ENCODE measurements at regions not wholly inside any gene's neighbourhood (a gene's known extent, or its start where the extent isn't known, plus 50 kb on each side); places are given as distances from the start of the nearest gene placed in this dataset.

DNA sequence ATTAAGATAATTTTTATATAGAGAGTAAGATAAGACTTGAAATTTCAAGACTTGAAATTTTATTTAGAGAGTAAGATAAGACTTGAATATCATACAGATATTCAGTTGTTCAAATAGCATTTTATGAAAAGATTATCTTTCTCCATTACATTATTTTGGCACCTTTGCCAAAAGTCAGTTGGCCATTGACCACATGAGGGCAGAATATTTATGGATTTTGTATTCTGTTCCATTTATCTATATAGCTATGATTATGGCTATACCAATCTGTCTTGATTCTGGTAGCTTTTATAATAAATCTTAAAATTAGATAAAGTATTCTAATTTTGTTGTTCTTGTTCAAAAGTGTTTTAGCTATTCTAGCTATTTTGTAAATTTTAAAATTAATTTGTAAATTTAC, 537.9 kb upstream of the GJE1 start:
- in situ Hi-C loops (cut with MboI; ENCODE audit: low sequenced_read_pairs) = no loop called here

DNA sequence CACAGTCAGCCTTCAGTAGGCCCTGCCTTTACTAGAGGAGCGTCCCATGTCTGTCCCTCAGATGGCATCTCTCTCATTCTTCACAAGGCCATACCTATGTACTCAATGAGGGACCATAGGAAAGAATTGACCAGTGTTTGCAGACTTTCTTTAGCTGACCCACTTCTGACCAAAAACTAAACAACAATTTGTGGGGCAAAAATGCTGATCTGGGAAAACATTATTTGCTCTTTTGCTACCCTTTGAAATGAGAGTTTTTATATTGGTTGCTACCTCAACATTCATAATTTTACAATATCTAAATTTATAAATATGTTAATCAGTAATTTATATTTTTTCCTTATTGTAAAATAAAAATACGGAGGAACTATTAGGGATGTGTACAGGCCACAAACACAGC, 539.4 kb upstream of the GJE1 start:
- in situ Hi-C loops (cut with MboI; ENCODE audit: low sequenced_read_pairs) = no loop called here

DNA sequence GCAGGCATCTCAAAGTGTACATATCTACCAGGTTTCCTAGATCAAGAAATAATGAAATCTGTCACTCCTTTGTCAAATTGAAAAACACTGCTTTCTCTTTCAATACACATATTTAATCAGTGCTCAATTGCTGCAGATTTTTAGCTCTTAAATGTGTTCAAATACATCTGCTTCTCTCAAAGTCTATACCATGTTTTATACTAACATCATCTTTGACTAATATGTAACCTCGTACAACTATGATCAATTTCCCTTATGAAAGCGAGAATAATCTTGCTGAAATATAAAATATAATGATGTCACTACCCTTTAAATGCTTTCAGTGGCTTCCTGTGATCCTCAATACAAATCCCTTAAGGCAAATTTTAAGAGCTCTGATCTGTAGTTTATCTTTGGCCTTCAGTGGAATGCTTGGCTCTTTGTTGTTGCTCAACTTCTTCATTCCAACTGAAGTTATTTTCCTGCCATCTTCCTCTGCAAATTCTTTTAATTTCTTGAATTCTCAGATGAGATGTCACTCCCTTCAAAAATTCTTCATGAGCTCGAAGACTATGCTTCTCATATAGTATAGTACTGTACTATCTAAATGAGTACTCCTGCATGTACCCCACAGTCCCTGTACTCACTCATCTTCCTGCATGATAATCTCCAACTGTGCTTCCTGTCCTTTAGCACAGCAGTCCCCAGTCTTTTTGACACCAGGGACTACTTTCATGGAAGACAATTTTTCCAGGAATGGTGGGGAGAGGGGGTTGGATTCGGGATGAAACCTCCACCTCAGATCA, 545.1 kb upstream of the GJE1 start:
- in situ Hi-C loops (cut with MboI; ENCODE audit: low sequenced_read_pairs) = no loop called here

DNA sequence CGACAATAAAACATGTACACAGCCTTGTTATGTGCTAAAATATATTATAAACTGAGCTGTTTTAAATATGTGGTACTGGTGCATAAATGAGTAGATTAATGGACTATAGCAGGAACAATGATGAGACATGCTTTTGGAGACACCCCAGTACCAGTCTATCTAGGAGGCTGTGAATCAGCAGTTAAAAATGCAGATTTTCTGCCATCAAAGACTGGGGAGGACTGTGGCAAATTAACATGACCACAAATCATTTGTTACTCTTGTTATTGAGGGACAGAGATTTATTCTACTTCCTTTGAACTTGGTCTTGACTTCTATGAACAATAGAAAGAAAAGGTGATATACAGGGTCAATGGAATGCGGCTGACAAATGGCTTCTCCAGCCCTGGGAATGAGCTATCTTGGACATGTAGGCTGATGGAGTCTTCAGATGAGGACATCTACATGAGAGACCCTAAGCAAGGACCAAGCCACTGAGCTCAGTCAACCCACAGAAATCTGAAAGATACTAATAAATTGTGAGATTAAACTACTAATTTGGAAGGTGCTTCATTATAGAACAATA, 551.7 kb upstream of the GJE1 start:
- in situ Hi-C loops (cut with MboI; ENCODE audit: low sequenced_read_pairs) = no loop called here

DNA sequence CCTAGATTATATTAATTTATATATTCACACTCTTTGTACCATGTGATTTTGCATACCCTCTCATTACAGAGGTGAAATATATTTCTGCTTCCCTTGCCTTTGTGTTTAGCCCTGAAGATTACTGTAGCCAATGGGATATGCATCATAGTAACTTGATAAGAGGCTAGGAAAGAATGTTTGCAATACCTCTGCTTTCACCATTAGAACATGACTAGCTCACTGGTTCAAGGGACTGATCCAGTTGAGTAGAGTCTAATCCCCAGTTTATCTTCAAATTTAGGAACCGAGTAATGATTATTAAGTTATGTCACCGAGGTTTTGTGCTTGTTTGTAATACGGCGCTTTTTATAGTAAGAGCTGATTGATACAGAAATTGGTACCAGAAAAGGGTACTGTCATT, 552.6 kb upstream of the GJE1 start:
- in situ Hi-C loops (cut with MboI; ENCODE audit: low sequenced_read_pairs) = no loop called here

DNA sequence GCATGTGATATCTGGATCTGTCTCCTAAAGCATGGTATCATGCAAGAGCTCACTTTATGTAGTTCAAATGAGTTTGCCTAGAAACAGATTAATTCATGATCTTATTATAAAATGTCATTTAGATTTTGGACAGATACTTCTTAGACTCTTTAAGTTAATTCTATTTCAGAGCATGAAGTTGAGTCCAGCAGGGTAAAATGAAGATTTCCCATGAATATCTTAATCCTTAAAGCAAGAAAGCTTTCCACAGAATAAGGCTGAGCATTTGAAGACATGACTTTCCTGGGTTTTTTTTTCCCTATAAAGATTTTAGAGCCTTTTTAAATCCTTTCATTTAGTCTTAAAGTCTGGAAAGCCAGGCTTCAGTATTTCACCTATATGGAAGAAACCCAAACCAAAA, 556.0 kb upstream of the GJE1 start:
- in situ Hi-C loops (cut with MboI; ENCODE audit: low sequenced_read_pairs) = no loop called here

DNA sequence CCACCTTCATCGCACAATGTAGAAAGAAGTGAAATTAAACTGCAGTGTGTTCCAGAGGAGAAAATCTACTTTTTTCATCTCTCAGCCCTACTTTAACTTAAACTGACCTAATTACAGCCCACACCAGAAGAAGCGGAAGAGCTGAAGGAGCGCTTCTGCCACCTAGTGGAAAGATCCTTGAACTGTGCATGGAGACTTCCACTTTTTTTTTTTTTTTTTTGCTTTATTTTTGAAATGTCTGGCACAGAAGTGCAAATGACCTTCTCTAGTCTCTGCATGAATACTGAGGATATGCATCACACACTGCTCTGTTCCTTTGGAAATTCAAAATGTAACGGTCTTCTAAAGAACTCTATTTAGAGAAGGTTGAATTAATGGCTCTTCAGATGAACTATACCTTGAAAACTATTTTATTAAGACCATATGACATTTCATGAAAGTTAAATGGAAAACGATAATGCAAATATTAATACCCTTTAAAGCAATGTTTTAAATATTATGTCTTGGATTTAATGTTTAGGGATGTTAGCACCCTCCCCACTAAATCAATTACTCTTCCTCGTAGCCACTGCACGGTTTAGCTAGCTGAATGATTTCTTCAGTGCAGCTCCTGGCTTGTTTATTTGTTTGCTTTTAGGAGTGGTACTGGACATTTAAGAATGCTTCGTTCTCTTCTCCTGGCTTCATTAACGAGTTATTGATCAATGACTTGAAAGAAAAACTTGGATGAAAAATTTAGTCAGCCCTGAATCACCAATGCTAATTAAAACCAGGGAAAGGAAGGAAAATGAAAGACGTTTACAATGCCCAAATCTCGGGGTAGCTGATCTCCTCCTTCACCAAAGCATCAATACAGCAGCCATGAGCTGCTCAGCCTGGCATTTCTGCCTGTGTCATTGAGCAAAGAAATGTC, 569.6 kb upstream of the GJE1 start:
- in situ Hi-C loops (cut with MboI; ENCODE audit: low sequenced_read_pairs) = no loop called here

DNA sequence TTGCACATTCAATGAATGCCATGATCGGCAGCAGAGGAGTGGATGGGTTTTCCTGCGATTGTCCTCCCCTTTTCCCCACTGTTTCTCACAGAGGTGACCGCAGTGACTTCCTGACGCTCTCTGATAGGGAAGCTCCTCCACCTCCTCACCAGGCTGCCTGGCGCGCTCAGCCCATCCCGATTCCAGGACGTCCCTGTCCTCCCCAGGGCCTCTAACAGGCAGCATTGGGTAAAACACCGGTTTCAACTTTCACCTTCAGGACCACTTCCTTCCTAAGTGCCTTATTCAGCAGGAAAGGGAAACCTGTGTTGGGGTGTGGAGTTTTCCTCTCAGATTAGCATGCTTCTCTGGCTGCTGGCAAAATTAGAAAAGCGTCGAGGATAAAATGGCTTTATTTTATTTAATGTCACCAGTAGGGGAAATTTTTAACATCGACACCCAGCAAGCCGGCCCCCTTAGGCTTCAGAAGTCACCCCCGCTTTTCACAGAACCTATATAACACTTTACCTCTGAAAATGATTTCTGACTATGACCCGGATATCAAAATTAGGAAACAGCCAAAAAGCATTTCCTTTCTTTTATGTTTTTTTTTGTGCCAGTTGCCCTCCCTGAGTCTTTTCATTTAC, 570.4 kb upstream of the GJE1 start:
- in situ Hi-C loops (cut with MboI; ENCODE audit: low sequenced_read_pairs) = no loop called here

DNA sequence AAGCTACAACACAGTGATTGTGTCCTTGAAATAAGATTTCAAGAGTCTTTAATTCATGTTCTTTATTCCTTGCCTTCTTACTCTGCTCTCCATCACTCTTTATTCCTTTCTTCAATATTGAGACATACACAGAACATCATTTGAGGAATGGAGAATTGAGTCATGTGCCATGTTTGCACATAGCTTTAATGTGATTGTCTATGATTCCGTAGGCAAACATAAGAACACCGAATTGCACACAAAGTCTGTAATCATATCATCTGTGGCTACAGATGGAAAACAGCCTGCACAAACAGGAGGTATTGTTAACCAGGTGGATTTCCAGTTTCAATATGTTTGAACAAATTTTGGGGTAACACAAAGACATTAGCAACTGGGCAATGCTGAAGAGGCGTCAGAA, 571.6 kb upstream of the GJE1 start:
- in situ Hi-C loops (cut with MboI; ENCODE audit: low sequenced_read_pairs) = no loop called here

DNA sequence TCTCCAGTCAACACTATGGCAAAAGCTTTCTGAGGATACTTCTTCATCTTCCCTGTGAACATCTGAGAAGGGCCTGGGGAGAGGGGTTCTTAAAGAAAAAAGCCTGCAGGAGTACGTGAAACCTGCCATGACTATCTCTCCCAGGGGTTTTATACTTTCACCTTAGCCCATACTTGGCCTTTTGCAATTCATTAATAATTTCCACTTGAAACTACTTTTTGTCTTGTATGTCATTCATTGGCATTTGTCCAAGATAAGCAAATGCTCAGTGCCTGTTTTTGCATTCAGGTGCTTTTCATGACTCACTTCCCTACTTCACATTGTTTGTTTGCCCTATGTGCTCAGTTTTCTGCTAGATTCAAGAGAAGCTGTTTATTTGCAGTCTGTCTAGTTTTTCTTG, 580.3 kb upstream of the GJE1 start:
- in situ Hi-C loops (cut with MboI; ENCODE audit: low sequenced_read_pairs) = no loop called here

DNA sequence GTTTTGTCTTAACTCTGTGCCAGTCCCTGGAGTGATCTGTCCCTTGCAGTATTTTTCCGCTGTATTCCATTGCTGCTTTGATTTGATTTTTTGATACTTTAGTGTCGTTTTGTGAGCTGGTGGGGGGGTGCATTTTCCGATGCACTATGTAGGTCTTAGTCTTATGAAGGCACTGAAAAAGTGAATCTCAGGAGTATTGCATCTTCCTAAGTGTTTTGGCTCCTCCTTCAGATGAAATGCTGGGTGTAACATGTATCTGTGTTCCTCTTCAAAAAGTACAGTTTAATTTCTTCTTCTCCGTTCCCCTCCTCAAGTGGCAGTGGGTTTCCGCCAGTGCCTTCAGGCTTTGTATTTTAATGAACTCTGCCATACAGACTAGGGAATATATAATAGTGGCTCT, 580.7 kb upstream of the GJE1 start:
- in situ Hi-C loops (cut with MboI; ENCODE audit: low sequenced_read_pairs) = no loop called here

DNA sequence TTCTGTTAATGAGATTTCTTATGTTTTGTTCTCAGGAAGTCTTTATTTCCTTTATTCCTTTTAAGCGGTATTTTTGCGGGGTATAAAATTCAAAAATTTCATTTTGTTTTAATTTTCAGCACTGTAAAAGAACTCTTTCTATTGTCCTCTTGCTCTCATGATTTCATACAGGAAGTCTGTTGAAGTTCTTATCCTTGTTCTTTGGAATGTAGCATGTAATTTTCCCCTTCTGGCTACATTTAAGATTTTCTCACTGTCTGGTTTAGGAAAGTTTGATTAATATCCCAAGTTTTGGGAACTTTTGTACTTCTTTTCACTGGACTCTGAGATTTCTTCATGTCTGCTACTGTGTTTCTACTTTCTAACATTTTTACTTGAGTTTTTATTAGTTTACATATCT, 581.4 kb upstream of the GJE1 start:
- in situ Hi-C loops (cut with MboI; ENCODE audit: low sequenced_read_pairs) = no loop called here

DNA sequence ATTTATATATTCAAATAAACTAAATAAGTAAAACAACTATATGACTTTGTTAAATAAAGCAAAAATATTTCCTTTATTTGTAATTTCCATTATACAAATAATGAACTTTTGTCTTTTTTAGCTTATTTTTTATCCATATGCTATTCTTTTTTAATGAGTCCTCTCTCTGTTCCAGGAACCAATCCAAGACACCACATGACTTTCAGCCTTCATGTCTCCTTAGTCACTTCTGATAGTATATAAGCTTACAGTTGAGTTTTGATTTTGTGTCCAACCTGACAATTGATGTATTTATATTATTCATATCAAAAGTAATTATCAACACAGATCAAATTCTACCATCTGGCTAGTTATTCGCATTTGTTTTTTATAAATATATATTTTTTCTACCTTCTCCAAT, 582.3 kb upstream of the GJE1 start:
- in situ Hi-C loops (cut with MboI; ENCODE audit: low sequenced_read_pairs) = no loop called here

DNA sequence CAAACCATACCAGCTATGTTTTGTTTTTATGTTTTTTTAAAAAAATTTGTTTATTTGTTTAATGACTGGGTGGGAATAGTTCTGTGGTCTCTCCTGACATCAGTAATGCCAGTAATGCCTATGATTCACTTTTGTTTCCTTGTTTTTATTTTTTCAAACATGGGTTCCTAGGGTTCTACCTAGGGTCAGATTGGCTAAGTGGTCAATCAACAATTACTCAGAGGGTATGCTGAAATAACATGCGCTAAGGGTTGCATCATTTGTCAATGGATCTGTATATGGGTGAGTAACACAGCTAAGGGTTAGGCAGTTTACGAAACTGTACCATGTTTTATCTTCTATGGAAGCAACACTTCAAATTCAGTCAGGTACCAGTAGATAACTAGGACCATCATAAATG, 583.8 kb upstream of the GJE1 start:
- in situ Hi-C loops (cut with MboI; ENCODE audit: low sequenced_read_pairs) = no loop called here

DNA sequence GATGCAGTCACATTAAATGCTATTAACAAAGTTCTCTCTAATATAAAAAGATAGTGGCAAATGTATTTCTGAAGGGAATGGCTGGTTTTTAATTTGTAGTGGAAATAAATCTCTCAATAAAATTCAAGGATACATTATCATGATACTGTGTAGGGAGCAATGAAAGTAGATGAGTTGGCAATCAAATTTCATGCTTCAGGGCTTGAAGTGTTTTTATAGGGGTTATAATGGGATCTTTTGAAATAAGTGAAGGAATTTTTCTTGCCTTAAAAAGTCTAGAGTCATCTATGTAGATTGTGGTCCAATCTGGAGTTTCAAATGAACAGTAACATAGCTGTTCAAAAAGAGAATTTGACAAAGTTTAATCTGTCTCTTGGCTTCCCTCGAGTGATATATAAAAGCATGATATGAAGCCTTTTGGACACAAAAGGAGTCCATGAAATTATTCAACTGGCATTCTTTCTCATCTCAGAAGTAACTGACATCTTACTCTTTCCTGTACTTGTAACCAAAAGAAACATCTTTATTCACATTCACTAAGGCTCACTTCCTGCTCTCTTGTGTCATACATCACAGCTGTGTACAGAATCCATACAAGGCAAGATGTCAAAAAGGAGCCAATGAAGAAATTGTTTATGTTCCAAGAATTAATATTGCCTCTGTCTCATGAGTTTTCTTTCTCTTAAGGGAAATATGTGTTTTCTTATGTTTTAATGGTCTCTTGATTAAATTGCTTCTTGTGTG, 591.0 kb upstream of the GJE1 start:
- in situ Hi-C loops (cut with MboI; ENCODE audit: low sequenced_read_pairs) = no loop called here

DNA sequence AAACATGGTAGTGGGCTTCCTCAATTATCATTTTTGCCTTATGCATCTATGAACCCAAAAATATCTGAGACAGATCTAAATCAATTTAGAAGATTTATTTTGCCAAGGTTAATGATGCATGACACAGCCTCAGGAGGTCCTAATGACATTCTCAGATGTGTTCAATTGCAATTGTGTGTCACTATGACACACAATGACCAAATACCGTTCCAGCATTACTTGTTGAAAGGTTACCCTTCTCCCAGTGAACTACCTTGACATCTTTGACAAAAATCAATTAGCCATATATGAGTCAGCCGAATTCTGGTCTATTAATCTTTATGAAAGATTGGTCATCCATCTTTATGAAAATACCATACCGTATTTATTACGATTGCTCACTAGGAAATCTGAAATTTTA, 592.5 kb upstream of the GJE1 start:
- in situ Hi-C loops (cut with MboI; ENCODE audit: low sequenced_read_pairs) = no loop called here

DNA sequence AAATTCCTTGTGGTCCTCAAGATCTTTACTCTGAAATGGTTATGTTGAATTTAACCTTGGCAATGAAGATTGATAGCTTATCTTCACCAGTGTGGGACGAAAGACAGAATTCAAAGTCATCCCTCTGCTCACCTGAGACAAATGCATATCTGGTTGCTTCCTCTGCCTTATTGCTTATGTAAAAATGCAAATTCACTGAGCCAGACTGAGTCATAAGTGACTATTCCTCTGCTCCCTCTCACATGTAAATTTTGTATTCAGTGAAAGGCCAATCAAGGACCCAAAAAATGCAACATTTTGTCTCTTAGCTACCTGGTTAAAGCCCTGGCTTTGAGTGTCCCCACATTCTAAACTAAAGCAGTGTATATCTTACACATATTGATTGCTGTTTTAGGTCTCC, 593.1 kb upstream of the GJE1 start:
- in situ Hi-C loops (cut with MboI; ENCODE audit: low sequenced_read_pairs) = no loop called here

DNA sequence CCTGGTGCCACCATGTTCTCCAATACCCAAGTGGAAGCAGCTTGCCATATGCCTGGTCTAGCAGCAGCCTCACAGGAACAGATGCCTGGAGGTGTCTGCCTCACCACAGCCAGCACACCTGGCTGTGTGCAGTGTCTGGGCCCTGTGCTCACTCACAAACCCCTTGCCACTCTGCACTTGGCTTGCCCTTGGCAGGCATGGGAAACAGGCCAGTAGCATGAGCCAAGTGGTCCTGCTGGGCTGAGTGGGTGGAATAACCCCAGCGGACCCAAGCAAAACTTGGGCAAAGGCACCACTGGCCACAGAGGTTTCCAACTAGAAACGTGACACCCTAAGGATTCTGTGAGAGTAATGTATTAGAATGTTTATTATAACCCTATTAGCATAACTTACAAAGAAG, 600.5 kb upstream of the GJE1 start:
- in situ Hi-C loops (cut with MboI; ENCODE audit: low sequenced_read_pairs) = no loop called here

DNA sequence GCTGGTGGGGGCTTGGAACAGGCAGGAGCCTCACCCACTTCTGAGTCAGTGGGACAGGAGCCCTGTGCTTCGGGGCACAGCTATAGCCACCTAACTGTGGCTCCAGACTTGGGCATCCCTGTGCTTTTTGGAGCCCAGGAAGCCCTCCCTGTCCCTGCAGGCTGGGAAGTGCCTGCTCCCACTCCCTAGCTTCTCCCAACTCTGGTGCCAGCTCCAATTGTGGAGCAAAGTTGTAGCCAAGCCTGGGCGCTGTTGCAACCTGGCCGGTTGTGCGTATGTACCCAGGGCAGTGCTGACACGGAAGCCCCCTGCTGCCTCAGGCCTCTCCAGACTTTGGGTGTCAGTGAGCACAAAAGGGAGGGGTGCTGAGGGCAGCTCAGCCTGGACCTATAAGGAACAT, 601.7 kb upstream of the GJE1 start:
- in situ Hi-C loops (cut with MboI; ENCODE audit: low sequenced_read_pairs) = no loop called here

DNA sequence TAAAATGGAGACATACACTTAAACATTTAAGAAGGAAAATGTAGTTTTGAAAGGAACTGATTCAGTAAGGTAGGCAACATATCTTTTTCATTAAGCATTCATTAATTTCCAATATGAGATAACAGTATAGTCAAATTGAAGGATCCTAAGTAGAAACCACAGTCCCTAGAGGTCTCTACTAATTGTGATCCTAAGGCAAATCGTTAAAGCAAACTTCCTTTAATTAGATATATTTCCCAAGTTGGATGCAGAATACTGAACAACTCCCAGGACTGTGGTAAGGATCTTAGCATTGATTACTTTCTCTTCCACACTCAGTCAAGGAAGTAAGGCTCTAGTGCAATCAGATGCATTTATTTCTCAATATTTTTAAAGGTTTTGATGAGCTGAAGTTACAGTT, 604.1 kb upstream of the GJE1 start:
- in situ Hi-C loops (cut with MboI; ENCODE audit: low sequenced_read_pairs) = no loop called here

DNA sequence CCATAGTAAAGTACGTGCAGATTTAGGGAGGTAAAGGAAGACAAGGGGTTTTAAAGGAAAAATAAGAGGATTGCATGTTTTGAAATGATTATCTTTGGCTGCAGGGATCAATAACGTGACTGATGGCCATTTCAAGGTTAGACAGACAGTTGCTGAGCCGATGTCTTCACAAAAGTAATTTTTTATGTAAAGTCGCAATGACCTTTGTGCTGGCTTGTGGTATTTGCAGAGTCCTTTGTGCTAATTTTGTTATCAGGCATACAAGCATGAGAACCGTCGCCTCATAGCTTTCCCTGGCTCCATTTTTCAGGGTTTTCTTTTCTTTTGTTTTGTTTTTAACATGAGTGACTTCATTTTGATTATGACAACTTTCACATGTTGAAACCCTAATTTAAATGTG, 605.7 kb upstream of the GJE1 start:
- in situ Hi-C loops (cut with MboI; ENCODE audit: low sequenced_read_pairs) = no loop called here

All from HL-60/S4 treated with retinoic acid at 250 ng/mL for 4 days and 3 days (cell line).